ENCODE measurements at regions not wholly inside any gene's neighbourhood (a gene's known extent, or its start where the extent isn't known, plus 50 kb on each side); places are given as distances from the start of the nearest gene placed in this dataset.

- H3K9ac ChIP-seq (ENCODE audit: low read depth in 1 of 2, low read length in 2 of 2), result no peak overlapping the region
- no peak overlapping the region for H3K4me3 ChIP-seq (ENCODE audit: low read length in 2 of 2)
- H3K4me1 ChIP-seq (ENCODE audit: control insufficient read depth in 2 of 2, insufficient read depth in 2 of 2, low read length in 2 of 2), result no peaks in the 10 kb centered on the region
- no peaks in the 10 kb centered on the region for H3K36me3 ChIP-seq (ENCODE audit: control insufficient read depth in 2 of 2, insufficient read depth in 2 of 2, low read length in 2 of 2)
- H3K27me3 ChIP-seq (ENCODE audit: control insufficient read depth in 2 of 2, insufficient read depth in 2 of 2, low read length in 2 of 2), result no peaks in the 10 kb centered on the region
- no peaks in the 10 kb centered on the region for H3K9me3 ChIP-seq (ENCODE audit: control insufficient read depth in 2 of 2, low read length in 2 of 2)
- no peak overlapping the region for H3K27ac ChIP-seq (ENCODE audit: low read depth in 2 of 2, low read length in 2 of 2)
Observed at GRCh38 chr5:106964132-106964531, 706.6 kb downstream of the EFNA5 start.

- Histone ChIP-seq H3K4me3 (ENCODE audit: low read length in 2 of 2) (no peak overlapping the region), H3K9ac (ENCODE audit: low read depth in 1 of 2, low read length in 2 of 2) (no peak overlapping the region), H3K36me3 (ENCODE audit: control insufficient read depth in 2 of 2, insufficient read depth in 2 of 2, low read length in 2 of 2) (no peaks in the 10 kb centered on the region), H3K27ac (ENCODE audit: low read depth in 2 of 2, low read length in 2 of 2) (no peak overlapping the region), H3K27me3 (ENCODE audit: control insufficient read depth in 2 of 2, insufficient read depth in 2 of 2, low read length in 2 of 2) (no peaks in the 10 kb centered on the region), H3K4me1 (ENCODE audit: control insufficient read depth in 2 of 2, insufficient read depth in 2 of 2, low read length in 2 of 2) (no peaks in the 10 kb centered on the region), H3K9me3 (ENCODE audit: control insufficient read depth in 2 of 2, low read length in 2 of 2) (no peaks in the 10 kb centered on the region)
Observed at GRCh38 chr5:106963630-106964029, 707.1 kb downstream of the EFNA5 start.

GRCh38 chr5:106962464-106963230 is 708.1 kb downstream of the EFNA5 start:
- Histone ChIP-seq H3K4me1 (ENCODE audit: control insufficient read depth in 2 of 2, insufficient read depth in 2 of 2, low read length in 2 of 2) (no peaks in the 10 kb centered on the region), H3K36me3 (ENCODE audit: control insufficient read depth in 2 of 2, insufficient read depth in 2 of 2, low read length in 2 of 2) (no peaks in the 10 kb centered on the region), H3K4me3 (ENCODE audit: low read length in 2 of 2) (no peak overlapping the region)

DNA sequence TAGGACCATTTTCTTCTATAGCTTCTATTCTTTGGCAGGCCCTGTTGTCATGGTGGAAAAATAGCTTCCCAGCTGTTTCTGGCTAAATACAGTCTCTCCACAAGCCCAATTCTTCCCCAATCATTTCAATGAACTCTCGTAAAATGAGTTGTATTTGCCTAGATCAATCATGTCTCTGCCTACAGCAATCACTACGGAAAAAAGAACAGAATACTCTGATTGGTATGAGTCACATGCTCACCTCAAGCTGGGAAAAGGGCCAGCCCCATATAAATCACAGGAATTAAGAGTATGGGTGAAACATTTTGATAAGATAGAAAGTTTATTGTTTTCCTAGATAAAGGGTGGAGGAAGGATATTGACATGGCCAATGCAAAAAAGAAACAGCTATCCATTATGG is 711.4 kb downstream of the EFNA5 start:
- Histone ChIP-seq H3K9me3 (ENCODE audit: control insufficient read depth in 2 of 2, low read length in 2 of 2) (no peaks in the 10 kb centered on the region), H3K36me3 (ENCODE audit: control insufficient read depth in 2 of 2, insufficient read depth in 2 of 2, low read length in 2 of 2) (no peaks in the 10 kb centered on the region), H3K9ac (ENCODE audit: low read depth in 1 of 2, low read length in 2 of 2) (no peak overlapping the region), H3K4me3 (ENCODE audit: low read length in 2 of 2) (no peak overlapping the region), H3K27ac (ENCODE audit: low read depth in 2 of 2, low read length in 2 of 2) (no peak overlapping the region), H3K27me3 (ENCODE audit: control insufficient read depth in 2 of 2, insufficient read depth in 2 of 2, low read length in 2 of 2) (no peaks in the 10 kb centered on the region), H3K4me1 (ENCODE audit: control insufficient read depth in 2 of 2, insufficient read depth in 2 of 2, low read length in 2 of 2) (no peaks in the 10 kb centered on the region)

More at GRCh38 chr5:106962464-106963230, 708.1 kb downstream of the EFNA5 start:
- H3K9ac ChIP-seq (ENCODE audit: low read depth in 1 of 2, low read length in 2 of 2), result no peak overlapping the region
- no peak overlapping the region for H3K27ac ChIP-seq (ENCODE audit: low read depth in 2 of 2, low read length in 2 of 2)
- no peaks in the 10 kb centered on the region for H3K27me3 ChIP-seq (ENCODE audit: control insufficient read depth in 2 of 2, insufficient read depth in 2 of 2, low read length in 2 of 2)
- H3K9me3 ChIP-seq (ENCODE audit: control insufficient read depth in 2 of 2, low read length in 2 of 2), result no peaks in the 10 kb centered on the region

GRCh38 chr5:106957336-106957735 is 713.4 kb downstream of the EFNA5 start:
- H3K36me3 ChIP-seq (ENCODE audit: control insufficient read depth in 2 of 2, insufficient read depth in 2 of 2, low read length in 2 of 2), result no peaks in the 10 kb centered on the region

GRCh38 chr5:106956886-106957285 is 713.9 kb downstream of the EFNA5 start:
- no peak overlapping the region for H3K27ac ChIP-seq (ENCODE audit: low read depth in 2 of 2, low read length in 2 of 2)
- no peaks in the 10 kb centered on the region for H3K9me3 ChIP-seq (ENCODE audit: control insufficient read depth in 2 of 2, low read length in 2 of 2)
- no peak overlapping the region for H3K4me3 ChIP-seq (ENCODE audit: low read length in 2 of 2)

More at GRCh38 chr5:106957336-106957735, 713.4 kb downstream of the EFNA5 start:
- Histone ChIP-seq H3K27me3 (ENCODE audit: control insufficient read depth in 2 of 2, insufficient read depth in 2 of 2, low read length in 2 of 2) (no peaks in the 10 kb centered on the region), H3K4me1 (ENCODE audit: control insufficient read depth in 2 of 2, insufficient read depth in 2 of 2, low read length in 2 of 2) (no peaks in the 10 kb centered on the region), H3K9me3 (ENCODE audit: control insufficient read depth in 2 of 2, low read length in 2 of 2) (no peaks in the 10 kb centered on the region), H3K4me3 (ENCODE audit: low read length in 2 of 2) (no peak overlapping the region), H3K27ac (ENCODE audit: low read depth in 2 of 2, low read length in 2 of 2) (no peak overlapping the region), H3K9ac (ENCODE audit: low read depth in 1 of 2, low read length in 2 of 2) (no peak overlapping the region)

GRCh38 chr5:106956187-106956586 is 714.5 kb downstream of the EFNA5 start:
- Histone ChIP-seq H3K36me3 (ENCODE audit: control insufficient read depth in 2 of 2, insufficient read depth in 2 of 2, low read length in 2 of 2) (no peaks in the 10 kb centered on the region), H3K4me1 (ENCODE audit: control insufficient read depth in 2 of 2, insufficient read depth in 2 of 2, low read length in 2 of 2) (no peaks in the 10 kb centered on the region), H3K9me3 (ENCODE audit: control insufficient read depth in 2 of 2, low read length in 2 of 2) (no peaks in the 10 kb centered on the region), H3K27me3 (ENCODE audit: control insufficient read depth in 2 of 2, insufficient read depth in 2 of 2, low read length in 2 of 2) (no peaks in the 10 kb centered on the region), H3K27ac (ENCODE audit: low read depth in 2 of 2, low read length in 2 of 2) (no peak overlapping the region), H3K9ac (ENCODE audit: low read depth in 1 of 2, low read length in 2 of 2) (no peak overlapping the region), H3K4me3 (ENCODE audit: low read length in 2 of 2) (no peak overlapping the region)

More at GRCh38 chr5:106956886-106957285, 713.9 kb downstream of the EFNA5 start:
- Histone ChIP-seq H3K36me3 (ENCODE audit: control insufficient read depth in 2 of 2, insufficient read depth in 2 of 2, low read length in 2 of 2) (no peaks in the 10 kb centered on the region), H3K9ac (ENCODE audit: low read depth in 1 of 2, low read length in 2 of 2) (no peak overlapping the region), H3K4me1 (ENCODE audit: control insufficient read depth in 2 of 2, insufficient read depth in 2 of 2, low read length in 2 of 2) (no peaks in the 10 kb centered on the region), H3K27me3 (ENCODE audit: control insufficient read depth in 2 of 2, insufficient read depth in 2 of 2, low read length in 2 of 2) (no peaks in the 10 kb centered on the region)

- H3K36me3 ChIP-seq (ENCODE audit: control insufficient read depth in 2 of 2, insufficient read depth in 2 of 2, low read length in 2 of 2), result no peaks in the 10 kb centered on the region
- no peaks in the 10 kb centered on the region for H3K27me3 ChIP-seq (ENCODE audit: control insufficient read depth in 2 of 2, insufficient read depth in 2 of 2, low read length in 2 of 2)
- no peak overlapping the region for H3K9ac ChIP-seq (ENCODE audit: low read depth in 1 of 2, low read length in 2 of 2)
- no peak overlapping the region for H3K4me3 ChIP-seq (ENCODE audit: low read length in 2 of 2)
- H3K9me3 ChIP-seq (ENCODE audit: control insufficient read depth in 2 of 2, low read length in 2 of 2), result no peaks in the 10 kb centered on the region
- H3K4me1 ChIP-seq (ENCODE audit: control insufficient read depth in 2 of 2, insufficient read depth in 2 of 2, low read length in 2 of 2), result no peaks in the 10 kb centered on the region
- no peak overlapping the region for H3K27ac ChIP-seq (ENCODE audit: low read depth in 2 of 2, low read length in 2 of 2)
Observed at GRCh38 chr5:106940986-106941385, 729.8 kb downstream of the EFNA5 start.

DNA sequence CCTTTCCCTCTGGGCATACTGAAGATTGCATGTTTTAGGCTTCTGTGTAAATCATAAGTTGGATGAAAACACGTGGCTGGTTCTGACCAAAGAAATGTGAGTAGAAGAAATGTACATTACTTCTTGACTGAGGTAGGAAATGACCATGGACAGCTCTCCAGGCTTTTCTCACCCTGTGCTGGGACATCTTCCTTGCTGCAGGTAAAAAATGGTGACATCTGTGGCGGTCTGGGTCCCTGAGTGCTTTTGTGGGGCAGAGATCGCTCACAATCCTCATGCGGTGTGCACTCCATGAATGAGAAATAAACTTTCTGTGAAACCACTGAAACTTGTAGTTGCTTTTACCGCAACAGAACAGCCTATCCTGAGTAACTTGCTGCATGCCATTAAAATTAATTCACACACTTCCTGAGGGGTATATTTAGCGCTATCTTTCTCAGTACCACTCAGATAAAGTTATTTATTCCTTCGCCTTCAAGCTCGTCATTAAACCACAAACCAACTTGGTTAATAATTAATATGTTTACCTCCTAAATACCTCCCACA is 730.4 kb downstream of the EFNA5 start:
- H3K9ac ChIP-seq (ENCODE audit: low read depth in 1 of 2, low read length in 2 of 2), result no peak overlapping the region
- no peaks in the 10 kb centered on the region for H3K4me1 ChIP-seq (ENCODE audit: control insufficient read depth in 2 of 2, insufficient read depth in 2 of 2, low read length in 2 of 2)
- H3K27ac ChIP-seq (ENCODE audit: low read depth in 2 of 2, low read length in 2 of 2), result no peak overlapping the region
- H3K4me3 ChIP-seq (ENCODE audit: low read length in 2 of 2), result no peak overlapping the region
- H3K27me3 ChIP-seq (ENCODE audit: control insufficient read depth in 2 of 2, insufficient read depth in 2 of 2, low read length in 2 of 2), result no peaks in the 10 kb centered on the region
- H3K9me3 ChIP-seq (ENCODE audit: control insufficient read depth in 2 of 2, low read length in 2 of 2), result no peaks in the 10 kb centered on the region
- no peaks in the 10 kb centered on the region for H3K36me3 ChIP-seq (ENCODE audit: control insufficient read depth in 2 of 2, insufficient read depth in 2 of 2, low read length in 2 of 2)

DNA sequence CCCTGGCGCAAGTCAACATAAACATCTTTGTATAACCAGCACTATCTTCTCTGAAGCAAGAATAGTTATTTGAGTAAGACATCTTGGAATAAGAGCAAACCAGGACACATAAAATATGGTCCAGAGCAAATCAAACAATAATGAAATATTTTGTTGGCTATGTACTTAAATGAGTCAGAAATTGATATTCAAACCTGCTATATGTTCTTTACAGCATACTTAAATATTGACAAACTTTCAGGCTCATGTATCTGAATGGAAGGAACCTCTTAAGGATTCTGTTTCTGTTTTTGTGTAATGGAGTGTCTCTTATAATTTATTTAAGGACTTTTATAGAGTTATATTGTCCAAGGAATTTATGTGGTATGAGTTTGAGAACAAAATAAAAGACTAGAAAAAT is 747.3 kb downstream of the EFNA5 start:
- Histone ChIP-seq H3K9me3 (ENCODE audit: control insufficient read depth in 2 of 2, low read length in 2 of 2) (no peaks in the 10 kb centered on the region), H3K4me1 (ENCODE audit: control insufficient read depth in 2 of 2, insufficient read depth in 2 of 2, low read length in 2 of 2) (no peaks in the 10 kb centered on the region), H3K9ac (ENCODE audit: low read depth in 1 of 2, low read length in 2 of 2) (no peak overlapping the region), H3K27me3 (ENCODE audit: control insufficient read depth in 2 of 2, insufficient read depth in 2 of 2, low read length in 2 of 2) (no peaks in the 10 kb centered on the region), H3K27ac (ENCODE audit: low read depth in 2 of 2, low read length in 2 of 2) (no peak overlapping the region), H3K4me3 (ENCODE audit: low read length in 2 of 2) (no peak overlapping the region), H3K36me3 (ENCODE audit: control insufficient read depth in 2 of 2, insufficient read depth in 2 of 2, low read length in 2 of 2) (no peaks in the 10 kb centered on the region)
